GM04504 (cell line): ENCODE measurements at regions not wholly inside any gene's neighbourhood (a gene's known extent, or its start where the extent isn't known, plus 50 kb on each side); places are given as distances from the start of the nearest gene placed in this dataset.

ENCODE experiments used
- DNase-seq: peaks from one replicate; pipeline ENCODE4 v3.0.0-alpha.2; 2012; ENCODE audit warnings: low read depth

- DNase-seq, result no peak
Measured at GRCh38 chr7:21092766-21093702, 306.3 kb upstream of the SP8 start.

- no peak for DNase-seq
Measured at GRCh38 chr7:21094589-21094988, 307.9 kb upstream of the SP8 start.

GRCh38 chr7:21099432-21099831 is 312.7 kb upstream of the SP8 start:
- no peak for DNase-seq

GRCh38 chr7:21099955-21100354 is 313.3 kb upstream of the SP8 start:
- DNase-seq, result no peak

- no peak for DNase-seq
Measured at GRCh38 chr7:21101541-21101940, 314.9 kb upstream of the SP8 start.

GRCh38 chr7:21103426-21104123 is 316.9 kb upstream of the SP8 start:
- DNase-seq, result no peak

GRCh38 chr7:21104124-21104500 is 317.4 kb upstream of the SP8 start:
- DNase-seq, result no peak

GRCh38 chr7:21106296-21106732 is 319.6 kb upstream of the SP8 start:
- no peak for DNase-seq

GRCh38 chr7:21107101-21107500 is 320.4 kb upstream of the SP8 start:
- no peak for DNase-seq

GRCh38 chr7:21108182-21108581 is 319.7 kb upstream of the SP4 start:
- DNase-seq, result no peak

GRCh38 chr7:21113609-21114415 is 314.1 kb upstream of the SP4 start:
- DNase-seq, result no peak

GRCh38 chr7:21123586-21123985 is 304.3 kb upstream of the SP4 start:
- DNase-seq, result no peak

- no peak for DNase-seq
Measured at GRCh38 chr7:21125297-21125696, 302.6 kb upstream of the SP4 start.

GRCh38 chr7:21128062-21128817 is 299.6 kb upstream of the SP4 start:
- no peak for DNase-seq

- DNase-seq, result no peak
Measured at GRCh38 chr7:21131897-21132296, 296.0 kb upstream of the SP4 start.

GRCh38 chr7:21134631-21135030 is 293.3 kb upstream of the SP4 start:
- DNase-seq, result no peak

GRCh38 chr7:21135437-21135836 is 292.4 kb upstream of the SP4 start:
- no peak for DNase-seq

- no peak for DNase-seq
Measured at GRCh38 chr7:21137640-21138039, 290.2 kb upstream of the SP4 start.

GRCh38 chr7:21140622-21141021 is 287.3 kb upstream of the SP4 start:
- no peak for DNase-seq

GRCh38 chr7:21141476-21141875 is 286.4 kb upstream of the SP4 start:
- no peak for DNase-seq

GRCh38 chr7:21142081-21142480 is 285.8 kb upstream of the SP4 start:
- DNase-seq, result no peak
